Karpas-422 (cell line): ENCODE measurements at regions not wholly inside any gene's neighbourhood (a gene's known extent, or its start where the extent isn't known, plus 50 kb on each side); places are given as distances from the start of the nearest gene placed in this dataset.

Experiments
- DNase-seq: peaks from one replicate; pipeline ENCODE4 v3.0.0-alpha.2; 2015
- H2AFZ ChIP-seq: fragments of 200-600 bp; sonication (generic); 2 replicates; pipeline ENCODE4 v1.6.1; 2014; ENCODE audit warnings: antibody characterized with exemption, low read length, mixed read lengths
- H3K27ac ChIP-seq: fragments of 200-600 bp; sonication (generic); 2 replicates; pipeline ENCODE4 v1.5.1; 2014; ENCODE audit warnings: mild to moderate bottlenecking, low read length, moderate library complexity
- H3K27me3 ChIP-seq: fragments of 200-600 bp; sonication (generic); 2 replicates; pipeline ENCODE4 v1.6.1; 2014; ENCODE audit warnings: low read length, mixed read lengths
- H3K36me3 ChIP-seq: fragments of 200-600 bp; sonication (generic); 2 replicates; pipeline ENCODE4 v1.6.1; 2014; ENCODE audit warnings: low read length, mixed read lengths; ENCODE audit not compliant: insufficient read depth
- H3K4me1 ChIP-seq: fragments of 200-600 bp; sonication (generic); 2 replicates; pipeline ENCODE4 v1.6.1; 2014; ENCODE audit warnings: mild to moderate bottlenecking, low read length, mixed read lengths
- H3K4me2 ChIP-seq: fragments of 200-600 bp; sonication (generic); 2 replicates; pipeline ENCODE4 v1.6.1; 2014; ENCODE audit warnings: low read length, low read depth, mild to moderate bottlenecking; ENCODE audit not compliant: poor library complexity, severe bottlenecking
- H3K4me3 ChIP-seq: fragments of 200-600 bp; sonication (generic); 2 replicates; pipeline ENCODE4 v1.5.1; 2014; ENCODE audit warnings: mild to moderate bottlenecking, antibody characterized with exemption, low read length, mixed read lengths
- H3K79me2 ChIP-seq: fragments of 200-600 bp; sonication (generic); 2 replicates; pipeline ENCODE4 v1.6.1; 2014; ENCODE audit warnings: mild to moderate bottlenecking, low read length, mixed read lengths
- H3K9ac ChIP-seq: fragments of 200-600 bp; sonication (generic); 2 replicates; pipeline ENCODE4 v1.6.0; 2014; ENCODE audit warnings: low read length
- H3K9me2 ChIP-seq: fragments of 200-600 bp; sonication (generic), shearing (Covaris generic); replicated peaks from 2 replicates; pipeline ENCODE4 v1.6.0; 2014; ENCODE audit warnings: mild to moderate bottlenecking, low read length, moderate library complexity; ENCODE audit not compliant: insufficient read depth
- H3K9me3 ChIP-seq: fragments of 300-700, 200-600 bp; sonication (generic); 2 replicates; pipeline ENCODE4 v1.6.1; 2014; ENCODE audit warnings: low read length, mixed read lengths
- H4K20me1 ChIP-seq: fragments of 200-600 bp; sonication (generic); 2 replicates; pipeline ENCODE4 v1.6.1; 2014; ENCODE audit warnings: mild to moderate bottlenecking, antibody characterized with exemption, low read length, low read depth; ENCODE audit not compliant: insufficient read depth

- no peak overlapping the region for H3K9ac ChIP-seq
- H3K79me2 ChIP-seq: no peaks in the 10 kb centered on the region
- H3K27ac ChIP-seq: no peak overlapping the region
- no peaks in the 10 kb centered on the region for H3K9me2 ChIP-seq
- no peak overlapping the region for H3K4me2 ChIP-seq
- H3K9me3 ChIP-seq: peaks cover 15% of the 10 kb centered on the region
- H3K4me1 ChIP-seq: peaks cover 6% of the 10 kb centered on the region
- no peaks in the 10 kb centered on the region for H3K36me3 ChIP-seq
- H3K27me3 ChIP-seq: no peaks in the 10 kb centered on the region
- H4K20me1 ChIP-seq: no peaks in the 10 kb centered on the region
- DNase-seq: no peak
- H3K4me3 ChIP-seq: no peak overlapping the region
- H2AFZ ChIP-seq: no peak overlapping the region
Measured at GRCh38 chr1:4062992-4063391, 162.9 kb upstream of the C1orf174 start.

DNA sequence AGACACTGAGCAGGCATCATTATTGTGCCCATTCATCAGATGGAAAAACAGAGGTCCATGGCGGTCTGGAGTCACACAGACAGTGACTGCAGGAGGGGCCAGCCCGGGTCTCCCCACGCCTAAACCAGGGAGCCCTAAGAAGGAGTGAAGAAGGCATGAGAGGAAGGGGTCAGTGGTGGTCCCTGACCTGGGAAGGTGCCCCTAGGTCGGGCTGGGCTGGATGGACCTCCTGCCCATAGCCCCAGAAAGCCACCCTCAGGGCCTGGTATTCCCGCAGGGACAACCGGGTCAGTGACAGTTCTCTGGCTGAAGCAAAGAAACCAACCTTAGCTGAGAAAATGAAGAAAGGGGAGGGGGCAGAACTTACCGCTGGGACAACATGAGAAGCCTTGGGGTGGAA, 163.4 kb upstream of the C1orf174 start:
- no peaks in the 10 kb centered on the region for H3K79me2 ChIP-seq
- no peak overlapping the region for H3K9ac ChIP-seq
- H3K9me3 ChIP-seq: peaks cover 15% of the 10 kb centered on the region
- H3K9me2 ChIP-seq: no peaks in the 10 kb centered on the region
- H3K36me3 ChIP-seq: no peaks in the 10 kb centered on the region
- H3K27ac ChIP-seq: no peak overlapping the region
- no peak overlapping the region for H3K4me2 ChIP-seq
- no peaks in the 10 kb centered on the region for H3K27me3 ChIP-seq
- no peak overlapping the region for H2AFZ ChIP-seq
- H3K4me1 ChIP-seq: peaks cover 6% of the 10 kb centered on the region
- H4K20me1 ChIP-seq: no peaks in the 10 kb centered on the region
- no peak for DNase-seq
- H3K4me3 ChIP-seq: no peak overlapping the region

DNA sequence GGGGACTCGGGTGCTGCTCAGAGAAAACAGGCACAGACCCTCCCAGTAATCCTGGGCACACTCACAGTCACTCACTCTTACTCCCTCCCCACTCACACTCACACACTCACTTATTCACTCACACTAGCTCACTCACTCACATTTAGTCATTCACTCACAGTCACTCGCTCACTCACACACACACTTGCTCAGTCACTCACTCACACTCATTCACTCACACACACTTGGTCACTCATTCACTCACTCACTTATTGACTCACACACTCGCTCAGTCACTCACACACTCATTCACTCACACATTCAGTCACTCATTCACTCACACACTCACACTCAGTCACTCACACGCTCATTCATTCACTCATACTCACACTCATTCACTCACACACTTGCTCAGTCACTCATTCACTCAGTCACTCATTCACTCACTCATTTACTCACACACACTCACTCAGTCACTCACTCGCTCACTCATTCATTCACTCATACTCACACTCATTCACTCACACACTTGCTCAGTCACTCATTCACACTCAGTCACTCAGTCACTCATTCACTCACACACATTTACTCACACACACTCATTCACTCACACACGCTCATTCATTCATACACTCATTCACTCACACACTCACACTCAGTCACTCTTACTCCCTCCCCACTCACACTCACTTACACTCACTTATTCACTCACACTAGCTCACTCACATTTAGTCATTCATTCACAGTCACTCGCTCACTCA, 164.2 kb upstream of the C1orf174 start:
- Histone ChIP-seq H3K9me2 (no peaks in the 10 kb centered on the region), H4K20me1 (no peaks in the 10 kb centered on the region), H3K4me2 (no peak overlapping the region), H3K79me2 (no peaks in the 10 kb centered on the region), H3K36me3 (no peaks in the 10 kb centered on the region), H3K4me1 (peaks cover 6% of the 10 kb centered on the region), H3K27me3 (no peaks in the 10 kb centered on the region), H2AFZ (no peak overlapping the region), H3K9me3 (peaks cover 15% of the 10 kb centered on the region), H3K9ac (no peak overlapping the region), H3K4me3 (no peak overlapping the region), H3K27ac (no peak overlapping the region)
- no peak for DNase-seq

- Histone ChIP-seq H2AFZ (no peak overlapping the region), H3K27me3 (no peaks in the 10 kb centered on the region), H3K4me1 (peaks cover 24% of the 10 kb centered on the region), H3K36me3 (no peaks in the 10 kb centered on the region), H3K4me3 (0 out of 2 replicates have a peak overlapping the region, but pooled peaks have one; percentile 17), H3K9ac (no peak overlapping the region), H3K27ac (no peak overlapping the region), H3K9me3 (peaks cover 15% of the 10 kb centered on the region), H3K9me2 (no peaks in the 10 kb centered on the region), H3K4me2 (no peak overlapping the region), H4K20me1 (no peaks in the 10 kb centered on the region), H3K79me2 (no peaks in the 10 kb centered on the region)
- no peak for DNase-seq
Measured at GRCh38 chr1:4066860-4067599, 167.0 kb upstream of the C1orf174 start.

DNA sequence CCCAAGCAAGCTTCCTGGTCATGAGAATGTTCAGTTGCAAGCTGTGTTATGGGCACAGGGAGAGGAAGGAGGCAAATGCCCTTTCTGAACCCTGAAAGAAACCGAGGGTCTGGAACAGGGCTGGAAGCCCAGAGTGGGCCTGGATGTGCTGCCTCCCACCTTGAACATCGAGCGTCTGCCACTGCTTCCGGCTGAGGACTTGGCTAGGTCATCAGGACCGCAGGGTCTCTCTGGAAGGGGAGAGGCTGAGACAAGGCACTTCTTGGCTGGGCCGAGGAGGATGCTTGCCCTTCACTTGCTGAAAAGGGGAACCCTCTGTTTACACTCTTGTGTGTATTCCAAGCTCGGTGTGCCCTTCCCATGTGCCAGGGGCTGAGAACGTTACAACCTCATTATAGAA, 168.0 kb upstream of the C1orf174 start:
- no peak overlapping the region for H3K27ac ChIP-seq
- no peak overlapping the region for H3K4me3 ChIP-seq
- peaks cover 24% of the 10 kb centered on the region for H3K4me1 ChIP-seq
- H2AFZ ChIP-seq: no peak overlapping the region
- H3K9me3 ChIP-seq: peaks cover 15% of the 10 kb centered on the region
- H4K20me1 ChIP-seq: no peaks in the 10 kb centered on the region
- no peak for DNase-seq
- H3K79me2 ChIP-seq: no peaks in the 10 kb centered on the region
- H3K9ac ChIP-seq: no peak overlapping the region
- no peaks in the 10 kb centered on the region for H3K9me2 ChIP-seq
- H3K4me2 ChIP-seq: no peak overlapping the region
- H3K36me3 ChIP-seq: no peaks in the 10 kb centered on the region
- no peaks in the 10 kb centered on the region for H3K27me3 ChIP-seq

DNA sequence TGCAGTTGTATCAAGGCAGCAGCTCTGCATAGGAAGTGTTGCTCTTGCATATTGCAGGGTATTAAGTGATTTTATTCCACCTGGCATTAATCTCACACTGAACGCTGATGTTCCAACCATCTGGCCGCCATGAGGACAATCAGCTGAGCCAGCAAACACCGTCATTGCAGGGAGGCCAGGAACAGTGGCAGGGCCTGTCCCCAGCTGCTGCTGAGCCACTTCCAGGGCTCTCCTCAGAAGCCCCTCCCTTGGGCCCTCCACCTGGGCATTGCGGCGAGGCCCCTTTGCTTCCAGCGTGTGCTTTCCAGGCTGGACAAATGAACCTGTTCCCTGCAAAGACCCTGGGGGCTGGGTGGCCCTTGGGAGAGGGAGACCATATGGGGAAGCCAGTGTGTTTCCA, 171.6 kb upstream of the C1orf174 start:
- H3K79me2 ChIP-seq: no peaks in the 10 kb centered on the region
- H3K9me3 ChIP-seq: peaks cover 9% of the 10 kb centered on the region
- H3K9me2 ChIP-seq: no peaks in the 10 kb centered on the region
- no peaks in the 10 kb centered on the region for H3K36me3 ChIP-seq
- no peak overlapping the region for H3K27ac ChIP-seq
- no peak overlapping the region for H2AFZ ChIP-seq
- no peaks in the 10 kb centered on the region for H3K27me3 ChIP-seq
- no peak overlapping the region for H3K9ac ChIP-seq
- no peak for DNase-seq
- no peak overlapping the region for H3K4me2 ChIP-seq
- H3K4me1 ChIP-seq: peaks cover 24% of the 10 kb centered on the region
- no peaks in the 10 kb centered on the region for H4K20me1 ChIP-seq
- no peak overlapping the region for H3K4me3 ChIP-seq

GRCh38 chr1:4072481-4073153, 172.5 kb upstream of the C1orf174 start:
- H3K4me1 ChIP-seq: peaks cover 24% of the 10 kb centered on the region

More at GRCh38 chr1:4072481-4073153, 172.5 kb upstream of the C1orf174 start:
- Histone ChIP-seq H3K9me3 (no peaks in the 10 kb centered on the region; the same call in 1 of the 2 replicates), H3K4me2 (no peak overlapping the region), H4K20me1 (no peaks in the 10 kb centered on the region), H3K27me3 (no peaks in the 10 kb centered on the region), H3K27ac (no peak overlapping the region), H3K4me3 (no peak overlapping the region), H3K36me3 (no peaks in the 10 kb centered on the region), H3K9ac (no peak overlapping the region), H3K9me2 (no peaks in the 10 kb centered on the region), H2AFZ (no peak overlapping the region), H3K79me2 (no peaks in the 10 kb centered on the region)
- no peak for DNase-seq
